LNCAP (cell line): ENCODE measurements at regions not wholly inside any gene's neighbourhood (a gene's known extent, or its start where the extent isn't known, plus 50 kb on each side); places are given as distances from the start of the nearest gene placed in this dataset.

Experiments used
- CTCF ChIP-seq: fragments of 450-650 bp; IDR thresholded peaks from 2 replicates; pipeline ENCODE4 v1.5.1; 2017; ENCODE audit warnings: mild to moderate bottlenecking

GRCh38 chr5:2173151-2173834, 290.6 kb upstream of the IRX4 start:
- no peak for TF ChIP-seq CTCF

- no peak for TF ChIP-seq CTCF
These were observed 289.7 kb upstream of the IRX4 start for GRCh38 chr5:2172471-2172870.

- TF ChIP-seq CTCF, result no peak
These were observed 288.0 kb upstream of the IRX4 start for GRCh38 chr5:2170761-2171160.

- no peak for TF ChIP-seq CTCF
These were observed 287.4 kb upstream of the IRX4 start for GRCh38 chr5:2169850-2170760.

- TF ChIP-seq CTCF, result no peak
These were observed 286.7 kb upstream of the IRX4 start for GRCh38 chr5:2169430-2169808.

GRCh38 chr5:2168601-2169429, 286.1 kb upstream of the IRX4 start:
- TF ChIP-seq CTCF, result no peak

GRCh38 chr5:2167671-2168070, 284.9 kb upstream of the IRX4 start:
- TF ChIP-seq CTCF, result no peak
